Choroid plexus epithelial cell (primary cell): ENCODE measurements at regions not wholly inside any gene's neighbourhood (a gene's known extent, or its start where the extent isn't known, plus 50 kb on each side); places are given as distances from the start of the nearest gene placed in this dataset.

Experiments used
- DNase-seq: peaks from one replicate; pipeline ENCODE4 v3.0.0-alpha.2; 2010; ENCODE audit warnings: low read depth
- H3K4me3 ChIP-seq: 2 replicates; pipeline ENCODE4 v1.5.1; 2011; ENCODE audit warnings: low read depth, mild to moderate bottlenecking, control low read depth, low read length, moderate library complexity
- TF ChIP-seq, protein P1 (sequence below): conservative IDR thresholded peaks from 2 replicates; pipeline ENCODE4 v1.5.1; 2011; ENCODE audit warnings: low read depth, mild to moderate bottlenecking, control low read depth, inconsistent platforms, low read length, moderate library complexity

- no peak overlapping the region for H3K4me3 ChIP-seq
- peak; percentile 16 for DNase-seq
- TF ChIP-seq, protein P1, sequence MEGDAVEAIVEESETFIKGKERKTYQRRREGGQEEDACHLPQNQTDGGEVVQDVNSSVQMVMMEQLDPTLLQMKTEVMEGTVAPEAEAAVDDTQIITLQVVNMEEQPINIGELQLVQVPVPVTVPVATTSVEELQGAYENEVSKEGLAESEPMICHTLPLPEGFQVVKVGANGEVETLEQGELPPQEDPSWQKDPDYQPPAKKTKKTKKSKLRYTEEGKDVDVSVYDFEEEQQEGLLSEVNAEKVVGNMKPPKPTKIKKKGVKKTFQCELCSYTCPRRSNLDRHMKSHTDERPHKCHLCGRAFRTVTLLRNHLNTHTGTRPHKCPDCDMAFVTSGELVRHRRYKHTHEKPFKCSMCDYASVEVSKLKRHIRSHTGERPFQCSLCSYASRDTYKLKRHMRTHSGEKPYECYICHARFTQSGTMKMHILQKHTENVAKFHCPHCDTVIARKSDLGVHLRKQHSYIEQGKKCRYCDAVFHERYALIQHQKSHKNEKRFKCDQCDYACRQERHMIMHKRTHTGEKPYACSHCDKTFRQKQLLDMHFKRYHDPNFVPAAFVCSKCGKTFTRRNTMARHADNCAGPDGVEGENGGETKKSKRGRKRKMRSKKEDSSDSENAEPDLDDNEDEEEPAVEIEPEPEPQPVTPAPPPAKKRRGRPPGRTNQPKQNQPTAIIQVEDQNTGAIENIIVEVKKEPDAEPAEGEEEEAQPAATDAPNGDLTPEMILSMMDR, result no peak
Measured at GRCh38 chr18:3328532-3328931, 66.6 kb downstream of the MYL12B start.

GRCh38 chr18:3329471-3329870 lies 67.5 kb downstream of the MYL12B start:
- H3K4me3 ChIP-seq, result no peak overlapping the region
- no peak for DNase-seq
- TF ChIP-seq, protein P1, result no peak

DNA sequence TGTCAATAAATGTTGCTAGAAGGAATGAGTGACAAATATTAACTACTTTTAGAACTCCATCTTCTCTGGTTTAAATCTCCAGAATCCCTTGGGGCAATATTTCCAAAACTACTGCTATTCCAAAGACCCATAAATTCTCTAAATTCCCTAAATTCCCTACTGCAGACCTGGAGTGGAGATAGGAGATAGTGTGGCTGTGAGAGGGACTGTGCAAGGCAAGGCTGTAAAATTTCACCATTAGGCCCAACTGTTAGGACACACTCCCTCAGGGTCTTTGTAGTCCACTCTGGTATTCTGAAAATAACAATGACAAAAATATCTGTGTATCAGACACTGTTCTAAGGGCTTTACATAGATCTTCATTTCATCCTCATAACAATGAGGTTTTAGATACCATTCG lies 67.9 kb downstream of the MYL12B start:
- TF ChIP-seq, protein P1, result no peak
- H3K4me3 ChIP-seq, result no peak overlapping the region
- DNase-seq, result no peak

- DNase-seq, result no peak
- TF ChIP-seq, protein P1, result no peak
- H3K4me3 ChIP-seq, result no peak overlapping the region
Measured at GRCh38 chr18:3330622-3331021, 68.7 kb downstream of the MYL12B start.

DNA sequence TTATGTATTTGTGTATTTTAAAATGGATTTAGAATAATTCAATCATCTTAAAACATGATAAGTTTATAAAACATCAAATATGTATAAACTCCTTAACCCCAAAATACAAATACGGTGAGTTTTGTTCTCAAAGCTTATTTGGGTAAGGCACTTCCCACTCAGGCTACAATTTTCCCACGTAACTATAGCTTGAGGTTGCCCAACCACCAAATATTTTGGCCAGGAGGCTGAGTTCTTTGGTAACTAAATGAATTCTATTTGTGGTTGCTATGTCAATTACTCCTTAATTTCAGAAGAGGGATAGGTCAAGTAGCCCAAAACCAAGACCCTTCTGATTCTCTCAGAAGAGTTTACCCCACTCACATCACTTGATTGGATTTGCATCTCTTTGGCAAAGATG lies 70.4 kb downstream of the MYL12B start:
- TF ChIP-seq, protein P1, result no peak
- no peak overlapping the region for H3K4me3 ChIP-seq
- peak; percentile 45 for DNase-seq

GRCh38 chr18:3333056-3333720 lies 71.3 kb downstream of the MYL12B start:
- H3K4me3 ChIP-seq, result no peak overlapping the region
- DNase-seq, result no peak
- TF ChIP-seq, protein P1, result no peak

GRCh38 chr18:3333721-3334386 lies 71.9 kb downstream of the MYL12B start:
- TF ChIP-seq, protein P1, result no peak
- H3K4me3 ChIP-seq, result no peak overlapping the region
- DNase-seq, result no peak
